ENCODE measurements at regions not wholly inside any gene's neighbourhood (a gene's known extent, or its start where the extent isn't known, plus 50 kb on each side); places are given as distances from the start of the nearest gene placed in this dataset.

DNA sequence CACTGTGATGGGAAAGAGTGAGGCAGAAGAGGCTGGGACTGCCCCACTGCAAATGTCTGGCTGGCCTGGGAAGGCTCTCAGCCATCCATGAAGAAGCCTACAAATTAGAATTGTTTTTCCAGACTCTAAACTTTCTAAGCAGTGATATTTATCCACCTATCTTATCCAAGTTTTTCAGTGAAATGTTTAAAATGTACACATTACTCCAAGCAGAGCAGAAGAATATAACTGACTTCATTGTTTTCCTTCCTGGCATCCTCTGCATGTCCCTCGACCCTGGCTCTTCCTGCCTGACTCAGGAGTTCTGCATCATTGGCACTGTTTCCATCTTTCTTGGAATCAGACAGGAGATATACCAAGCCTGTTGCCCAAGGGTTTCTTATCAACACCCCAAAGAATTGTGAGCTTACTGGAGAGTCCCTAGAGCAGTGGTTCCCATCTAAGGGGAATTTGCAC, 401.5 kb upstream of the PROK2 start:
- Histone ChIP-seq H3K4me2 (ENCODE audit: low read depth, low read length, poor library complexity, severe bottlenecking) (peak overlapping the region; percentile 45), H2AFZ (ENCODE audit: low read depth, low read length, severe bottlenecking) (no peak overlapping the region), H3F3A (ENCODE audit: insufficient read depth) (no peaks in the 10 kb centered on the region), H3K79me2 (ENCODE audit: insufficient read depth, low read length) (no peaks in the 10 kb centered on the region), H3K27me3 (ENCODE audit: low read length) (no peaks in the 10 kb centered on the region), H3K9me3 (ENCODE audit: insufficient read depth, low read length) (no peaks in the 10 kb centered on the region), H3K9me2 (replicated peaks; ENCODE audit: insufficient read depth, low read length) (no peaks in the 10 kb centered on the region), H3K36me3 (ENCODE audit: low read length) (no peaks in the 10 kb centered on the region), H3K9ac (ENCODE audit: low read length) (no peak overlapping the region), H4K20me1 (ENCODE audit: low read depth, low read length) (no peaks in the 10 kb centered on the region), H3K27ac (ENCODE audit: low read depth, low read length) (no peak overlapping the region), H3K4me3 (ENCODE audit: insufficient read depth, low read length, poor library complexity, severe bottlenecking) (no peak overlapping the region)
- TF ChIP-seq EZH2phosphoT487 (conservative IDR thresholded peaks at IDR 0.05; ENCODE audit: low read length): no peak
- TF ChIP-seq, protein P1, sequence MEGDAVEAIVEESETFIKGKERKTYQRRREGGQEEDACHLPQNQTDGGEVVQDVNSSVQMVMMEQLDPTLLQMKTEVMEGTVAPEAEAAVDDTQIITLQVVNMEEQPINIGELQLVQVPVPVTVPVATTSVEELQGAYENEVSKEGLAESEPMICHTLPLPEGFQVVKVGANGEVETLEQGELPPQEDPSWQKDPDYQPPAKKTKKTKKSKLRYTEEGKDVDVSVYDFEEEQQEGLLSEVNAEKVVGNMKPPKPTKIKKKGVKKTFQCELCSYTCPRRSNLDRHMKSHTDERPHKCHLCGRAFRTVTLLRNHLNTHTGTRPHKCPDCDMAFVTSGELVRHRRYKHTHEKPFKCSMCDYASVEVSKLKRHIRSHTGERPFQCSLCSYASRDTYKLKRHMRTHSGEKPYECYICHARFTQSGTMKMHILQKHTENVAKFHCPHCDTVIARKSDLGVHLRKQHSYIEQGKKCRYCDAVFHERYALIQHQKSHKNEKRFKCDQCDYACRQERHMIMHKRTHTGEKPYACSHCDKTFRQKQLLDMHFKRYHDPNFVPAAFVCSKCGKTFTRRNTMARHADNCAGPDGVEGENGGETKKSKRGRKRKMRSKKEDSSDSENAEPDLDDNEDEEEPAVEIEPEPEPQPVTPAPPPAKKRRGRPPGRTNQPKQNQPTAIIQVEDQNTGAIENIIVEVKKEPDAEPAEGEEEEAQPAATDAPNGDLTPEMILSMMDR (IDR thresholded peaks at IDR 0.05; ENCODE audit: insufficient read depth, low read length, poor library complexity, severe bottlenecking): no peak

DNA sequence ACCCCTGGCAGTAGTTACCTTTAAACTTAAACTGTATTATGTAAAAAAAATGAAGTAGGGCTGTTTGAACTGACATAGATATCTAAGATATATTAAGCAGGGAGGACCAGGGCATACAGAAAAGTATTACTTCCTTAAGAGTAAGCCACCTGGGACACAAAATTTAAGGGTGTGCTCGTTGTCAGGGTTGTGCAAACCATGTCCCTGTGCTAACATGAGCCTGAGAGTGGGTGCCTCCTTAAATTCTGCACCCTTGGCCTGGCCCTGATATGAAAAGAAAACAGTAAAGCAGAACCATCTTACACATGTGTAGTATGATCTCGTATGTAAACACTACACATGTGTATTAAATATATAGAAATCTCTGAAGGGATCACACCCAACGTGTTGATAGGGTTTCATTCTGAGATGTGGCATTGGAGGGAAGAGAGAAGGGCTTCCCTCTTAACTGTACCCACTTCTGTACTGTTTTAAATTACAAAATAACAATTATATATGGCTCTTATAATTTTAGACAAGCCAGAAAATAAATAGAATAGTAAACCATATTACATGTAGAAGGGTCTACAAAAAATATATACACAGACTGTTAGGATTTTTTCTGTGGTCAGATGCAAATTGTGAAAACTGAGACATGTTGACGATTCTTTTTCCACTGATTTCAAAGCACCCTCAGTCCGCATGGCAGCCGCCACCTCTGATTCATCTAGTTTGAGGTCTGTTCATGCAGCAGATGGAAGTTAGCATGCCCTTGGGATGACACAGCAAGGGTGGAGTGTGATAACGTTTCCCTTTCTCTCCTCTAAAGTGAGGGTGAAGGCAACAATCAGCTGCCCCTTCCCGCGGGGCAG, 400.8 kb upstream of the PROK2 start:
- no peaks in the 10 kb centered on the region for H3K9me3 ChIP-seq (ENCODE audit: insufficient read depth, low read length)
- H2AFZ ChIP-seq (ENCODE audit: low read depth, low read length, severe bottlenecking): no peak overlapping the region
- peak overlapping the region; percentile 45 for H3K4me2 ChIP-seq (ENCODE audit: low read depth, low read length, poor library complexity, severe bottlenecking)
- TF ChIP-seq, protein P1 (IDR thresholded peaks at IDR 0.05; ENCODE audit: insufficient read depth, low read length, poor library complexity, severe bottlenecking): no peak
- no peak for TF ChIP-seq EZH2phosphoT487 (conservative IDR thresholded peaks at IDR 0.05; ENCODE audit: low read length)
- H3K27me3 ChIP-seq (ENCODE audit: low read length): no peaks in the 10 kb centered on the region
- H3K9me2 ChIP-seq (replicated peaks; ENCODE audit: insufficient read depth, low read length): no peaks in the 10 kb centered on the region
- peak overlapping the region; percentile 42; the same call in 1 of the 2 replicates for H3K27ac ChIP-seq (ENCODE audit: low read depth, low read length)
- no peaks in the 10 kb centered on the region for H3F3A ChIP-seq (ENCODE audit: insufficient read depth)
- no peak overlapping the region for H3K9ac ChIP-seq (ENCODE audit: low read length)
- H3K36me3 ChIP-seq (ENCODE audit: low read length): no peaks in the 10 kb centered on the region
- H4K20me1 ChIP-seq (ENCODE audit: low read depth, low read length): no peaks in the 10 kb centered on the region
- H3K79me2 ChIP-seq (ENCODE audit: insufficient read depth, low read length): no peaks in the 10 kb centered on the region
- no peak overlapping the region for H3K4me3 ChIP-seq (ENCODE audit: insufficient read depth, low read length, poor library complexity, severe bottlenecking)

DNA sequence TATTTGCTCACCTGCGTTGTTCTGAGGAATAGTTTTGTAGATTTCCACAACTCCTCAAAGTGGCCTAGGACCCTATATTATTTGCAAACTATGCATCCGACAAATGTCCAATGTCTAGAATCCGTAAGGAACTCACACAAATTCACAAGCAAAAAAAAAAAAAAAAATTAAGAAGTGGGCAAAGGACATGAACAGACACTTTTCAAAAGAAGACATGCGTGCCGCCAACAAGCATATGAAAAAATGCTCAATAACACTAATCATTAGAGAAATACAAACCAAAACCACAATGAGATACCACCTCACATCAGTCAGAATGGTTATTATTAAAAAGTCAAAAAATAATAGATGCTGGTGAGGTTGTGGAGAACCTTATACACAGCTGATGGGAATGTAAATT, 398.5 kb upstream of the PROK2 start:
- H3K9me2 ChIP-seq (replicated peaks; ENCODE audit: insufficient read depth, low read length): no peaks in the 10 kb centered on the region
- H3F3A ChIP-seq (ENCODE audit: insufficient read depth): 0 out of 2 replicates have a peak, but pooled peaks cover 5% of the 10 kb centered on the region
- H2AFZ ChIP-seq (ENCODE audit: low read depth, low read length, severe bottlenecking): no peak overlapping the region
- no peak overlapping the region for H3K27ac ChIP-seq (ENCODE audit: low read depth, low read length)
- H3K9me3 ChIP-seq (ENCODE audit: insufficient read depth, low read length): no peaks in the 10 kb centered on the region
- no peaks in the 10 kb centered on the region for H3K36me3 ChIP-seq (ENCODE audit: low read length)
- TF ChIP-seq, protein P1 (IDR thresholded peaks at IDR 0.05; ENCODE audit: insufficient read depth, low read length, poor library complexity, severe bottlenecking): no peak
- TF ChIP-seq EZH2phosphoT487 (conservative IDR thresholded peaks at IDR 0.05; ENCODE audit: low read length): no peak
- H3K9ac ChIP-seq (ENCODE audit: low read length): no peak overlapping the region
- no peaks in the 10 kb centered on the region for H4K20me1 ChIP-seq (ENCODE audit: low read depth, low read length)
- no peaks in the 10 kb centered on the region for H3K27me3 ChIP-seq (ENCODE audit: low read length)
- no peaks in the 10 kb centered on the region for H3K79me2 ChIP-seq (ENCODE audit: insufficient read depth, low read length)
- no peak overlapping the region for H3K4me2 ChIP-seq (ENCODE audit: low read depth, low read length, poor library complexity, severe bottlenecking)
- H3K4me3 ChIP-seq (ENCODE audit: insufficient read depth, low read length, poor library complexity, severe bottlenecking): no peak overlapping the region

Data from SU-DHL-6 (cell line).